MM.1S (cell line): ENCODE measurements at regions not wholly inside any gene's neighbourhood (a gene's known extent, or its start where the extent isn't known, plus 50 kb on each side); places are given as distances from the start of the nearest gene placed in this dataset.

Experiments used
- CTCF ChIP-seq: fragments of 300-600 bp; sonication (generic); IDR thresholded peaks from 2 replicates; pipeline ENCODE4 v1.5.1; 2016; ENCODE audit warnings: antibody characterized with exemption, low read length, mixed read lengths
- EZH2 ChIP-seq: fragments of 300-600 bp; sonication (generic); optimal IDR thresholded peaks from 2 replicates; pipeline ENCODE3; 2017; ENCODE audit warnings: low read depth, mild to moderate bottlenecking, antibody characterized with exemption, low read length, mixed read lengths

- no peak for TF ChIP-seq EZH2
- TF ChIP-seq CTCF, result no peak
Observed at GRCh38 chr2:16325976-16326510, 339.6 kb downstream of the CYRIA start.
